ENCODE measurements at regions not wholly inside any gene's neighbourhood (a gene's known extent, or its start where the extent isn't known, plus 50 kb on each side); places are given as distances from the start of the nearest gene placed in this dataset.

GRCh38 chr3:165642761-165643420 lies 194.3 kb downstream of the BCHE start:
- no peak overlapping the region for H3K27ac ChIP-seq
- no peak for TF ChIP-seq CTCF (conservative IDR thresholded peaks at IDR 0.05)

DNA sequence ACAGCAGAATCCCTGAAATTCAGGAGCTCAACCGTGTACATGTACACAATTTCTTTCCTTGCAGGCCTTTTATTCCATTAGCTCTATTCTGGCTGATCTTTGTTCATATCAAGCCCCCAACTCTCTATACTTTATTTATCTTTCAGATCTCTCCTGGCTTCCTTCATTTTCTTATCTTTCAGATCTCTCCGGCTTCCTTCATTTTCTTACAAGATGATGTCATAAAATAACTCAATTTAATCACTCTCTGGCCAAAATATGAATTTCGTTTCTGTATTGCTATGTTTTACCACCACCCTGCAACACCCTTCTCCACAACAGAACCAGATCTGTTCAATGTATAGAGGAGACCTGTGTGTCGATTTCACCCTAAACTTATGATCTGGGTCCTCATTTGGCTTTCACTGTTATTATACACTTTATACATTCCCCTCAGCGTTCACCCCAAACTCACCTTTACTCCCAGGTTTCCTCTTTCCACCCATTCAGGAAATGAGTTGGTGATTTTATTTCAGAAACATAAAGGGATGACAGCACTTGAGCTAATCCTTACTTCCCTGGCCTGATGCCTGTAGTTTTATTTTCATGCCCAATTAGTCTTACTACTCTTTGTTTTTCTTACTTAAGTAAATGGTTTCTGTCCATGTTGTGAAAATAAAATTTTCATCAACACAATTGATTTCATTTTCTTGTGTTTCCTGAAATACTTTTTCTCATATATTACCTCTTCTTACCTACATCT lies 195.5 kb downstream of the BCHE start:
- TF ChIP-seq CTCF (conservative IDR thresholded peaks at IDR 0.05), result no peak
- H3K27ac ChIP-seq, result no peak overlapping the region

DNA sequence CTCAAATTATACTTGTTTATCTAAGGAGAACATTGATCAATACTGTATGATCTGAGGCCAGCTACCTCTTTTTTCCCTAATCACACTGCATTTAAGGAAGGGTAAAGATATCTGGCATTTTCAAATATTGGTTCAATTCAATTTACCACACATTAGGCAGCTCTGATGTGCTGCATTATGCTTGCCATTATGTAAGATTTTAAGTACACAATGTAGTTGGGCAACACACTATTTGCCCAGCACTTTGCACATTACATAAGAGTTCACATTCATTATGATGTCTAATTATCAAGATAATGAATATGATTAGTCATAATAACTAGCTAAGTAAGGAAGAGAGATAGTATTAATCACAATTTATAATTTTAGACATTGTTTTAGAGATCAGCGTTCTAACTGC lies 196.3 kb downstream of the BCHE start:
- no peak for TF ChIP-seq CTCF (conservative IDR thresholded peaks at IDR 0.05)
- H3K27ac ChIP-seq, result no peak overlapping the region

DNA sequence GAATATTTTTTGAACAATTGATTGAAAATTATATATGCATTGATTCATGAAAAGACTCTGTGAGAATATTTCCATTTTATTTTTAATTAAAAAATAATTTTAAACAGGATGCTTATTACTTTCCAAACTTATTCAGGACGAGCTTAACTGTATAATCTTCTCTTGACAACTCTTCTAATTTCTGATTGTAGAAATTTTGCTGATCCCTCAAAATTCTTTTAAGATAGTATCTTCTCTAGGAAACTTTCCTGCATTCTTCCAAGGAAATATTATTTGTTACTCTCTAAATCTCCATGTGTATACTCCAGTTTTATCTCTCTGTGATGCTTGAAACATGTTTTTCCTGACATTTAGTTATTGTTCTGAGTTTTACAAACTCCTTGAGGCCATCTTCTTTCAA lies 197.2 kb downstream of the BCHE start:
- TF ChIP-seq CTCF (conservative IDR thresholded peaks at IDR 0.05), result no peak
- H3K27ac ChIP-seq, result no peak overlapping the region

GRCh38 chr3:165638034-165638433 lies 199.2 kb downstream of the BCHE start:
- H3K27ac ChIP-seq, result no peak overlapping the region
- TF ChIP-seq CTCF (conservative IDR thresholded peaks at IDR 0.05), result no peak

- TF ChIP-seq CTCF (conservative IDR thresholded peaks at IDR 0.05), result no peak
- H3K27ac ChIP-seq, result no peak overlapping the region
Measured at GRCh38 chr3:165636684-165637015, 200.6 kb downstream of the BCHE start.

DNA sequence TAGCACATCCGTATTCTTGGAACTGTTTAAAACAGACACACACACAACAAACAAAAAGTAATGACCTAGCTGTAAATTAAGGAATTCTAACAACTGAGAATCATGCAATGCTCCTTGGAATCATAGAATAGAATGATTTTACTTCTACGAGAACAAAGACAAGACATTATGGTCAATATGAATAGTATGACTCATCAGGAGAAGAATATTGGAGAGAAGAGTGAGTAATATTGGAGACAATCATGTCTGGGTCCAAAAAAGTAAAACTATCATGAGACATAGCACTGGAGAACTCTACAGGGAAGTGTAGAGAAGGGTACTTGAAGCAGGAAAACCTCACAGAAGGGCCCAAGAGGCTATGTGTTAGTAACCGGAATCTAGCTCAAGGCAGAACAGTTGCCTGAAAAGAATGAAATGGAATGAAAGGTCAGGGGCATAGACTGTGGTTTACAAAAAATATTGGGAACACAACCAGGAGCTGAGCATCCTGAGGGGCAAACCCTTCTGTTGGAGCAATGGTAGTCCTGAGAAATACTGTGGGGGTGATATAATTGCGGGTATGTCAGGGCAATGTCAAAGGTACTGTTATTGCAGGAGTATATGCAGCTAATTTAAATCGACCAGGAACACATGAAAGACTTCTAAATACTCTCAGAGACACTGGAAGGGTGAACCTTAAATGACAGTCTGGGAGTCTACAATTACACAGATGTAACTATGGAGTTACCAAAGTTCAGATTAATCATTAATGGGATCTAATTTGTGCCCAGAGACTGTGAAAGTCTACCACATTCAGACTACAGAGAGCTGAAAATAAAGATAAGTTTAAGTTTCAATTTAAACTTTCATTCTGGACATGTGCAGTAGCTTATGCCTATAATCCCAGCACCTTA lies 201.2 kb downstream of the BCHE start:
- no peak for TF ChIP-seq CTCF (conservative IDR thresholded peaks at IDR 0.05)
- no peak overlapping the region for H3K27ac ChIP-seq

All from VCaP (cell line).